ENCODE measurements at regions not wholly inside any gene's neighbourhood (a gene's known extent, or its start where the extent isn't known, plus 50 kb on each side); places are given as distances from the start of the nearest gene placed in this dataset.

DNA sequence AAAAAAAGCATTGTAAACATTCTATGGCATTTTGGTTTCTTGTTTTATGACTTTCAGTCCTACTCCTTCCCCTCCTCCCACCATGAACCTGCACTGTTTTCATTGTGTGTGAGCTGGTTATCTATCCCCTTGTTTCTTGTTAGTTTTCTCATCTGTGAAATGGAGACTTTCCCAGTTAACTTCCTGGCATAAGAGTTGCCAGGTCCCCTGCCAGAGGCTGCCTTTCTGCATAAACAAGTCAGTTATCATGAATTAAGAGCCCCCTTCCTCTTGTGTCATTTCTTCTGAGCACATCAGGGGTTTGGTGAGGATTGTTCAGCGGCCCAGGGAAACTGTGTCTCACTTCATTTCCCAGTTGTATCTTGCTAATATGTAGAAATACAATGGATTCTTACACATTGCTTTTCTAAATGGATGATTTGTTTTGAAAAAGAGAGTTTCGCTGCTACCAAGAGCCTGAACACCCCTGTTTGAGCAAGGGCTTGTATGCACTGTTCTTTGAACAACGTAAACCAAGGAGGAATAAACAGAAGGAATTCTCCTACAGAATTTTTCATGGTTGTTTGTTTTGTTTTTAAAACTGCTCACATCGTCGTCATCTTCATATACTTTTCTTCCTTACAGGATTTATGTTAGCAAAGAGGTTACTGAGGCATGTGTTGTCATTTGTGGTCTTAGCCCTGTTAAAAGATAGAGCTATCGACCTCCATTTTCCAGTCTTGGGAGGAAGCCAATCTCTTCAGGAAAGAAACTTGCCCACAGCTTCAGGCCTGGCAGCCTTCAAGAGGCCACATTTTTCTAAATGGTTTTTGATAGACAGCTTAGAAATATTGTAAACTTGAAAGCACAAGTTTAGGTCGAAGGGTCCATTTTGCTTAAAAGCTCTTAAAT lies 144.6 kb upstream of the IL12A start:
- H3K4me3 Mint-ChIP-seq: no peak overlapping the region
- no peaks in the 10 kb centered on the region for H3K4me1 Mint-ChIP-seq
- peaks cover 22% of the 10 kb centered on the region for H3K27me3 Mint-ChIP-seq
- ATAC-seq (replicated peaks): no peak
- no peaks in the 10 kb centered on the region for H3K9me3 Mint-ChIP-seq
- H3K27ac Mint-ChIP-seq: no peak overlapping the region
- H3K36me3 Mint-ChIP-seq (ENCODE audit: low read depth): no peaks in the 10 kb centered on the region

DNA sequence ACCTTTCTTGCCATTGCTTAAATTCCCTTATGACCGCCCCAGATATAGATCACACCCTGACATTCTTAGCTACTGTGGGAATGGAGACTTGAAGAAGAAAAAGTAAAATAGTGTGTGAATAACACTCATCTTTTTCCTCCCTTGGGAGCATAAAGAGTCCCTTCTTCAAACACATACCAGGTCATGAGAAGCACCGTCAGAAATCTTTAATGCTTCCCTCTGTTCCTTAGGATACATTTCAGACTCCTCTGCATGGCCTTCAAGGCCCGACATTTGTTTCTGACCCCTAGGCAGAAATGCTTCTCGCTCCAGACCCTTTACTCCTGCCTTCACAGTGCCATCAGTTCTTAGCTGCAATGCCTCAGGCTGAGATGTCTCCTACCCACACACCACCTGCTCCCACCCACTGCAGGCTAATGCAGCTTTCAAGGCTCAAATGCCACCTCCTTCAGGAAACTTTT lies 143.8 kb upstream of the IL12A start:
- H3K36me3 Mint-ChIP-seq (ENCODE audit: low read depth): no peaks in the 10 kb centered on the region
- H3K4me3 Mint-ChIP-seq: no peak overlapping the region
- H3K4me1 Mint-ChIP-seq: no peaks in the 10 kb centered on the region
- no peak overlapping the region for H3K27ac Mint-ChIP-seq
- H3K9me3 Mint-ChIP-seq: no peaks in the 10 kb centered on the region
- H3K27me3 Mint-ChIP-seq: peaks cover 22% of the 10 kb centered on the region
- ATAC-seq (replicated peaks): no peak

DNA sequence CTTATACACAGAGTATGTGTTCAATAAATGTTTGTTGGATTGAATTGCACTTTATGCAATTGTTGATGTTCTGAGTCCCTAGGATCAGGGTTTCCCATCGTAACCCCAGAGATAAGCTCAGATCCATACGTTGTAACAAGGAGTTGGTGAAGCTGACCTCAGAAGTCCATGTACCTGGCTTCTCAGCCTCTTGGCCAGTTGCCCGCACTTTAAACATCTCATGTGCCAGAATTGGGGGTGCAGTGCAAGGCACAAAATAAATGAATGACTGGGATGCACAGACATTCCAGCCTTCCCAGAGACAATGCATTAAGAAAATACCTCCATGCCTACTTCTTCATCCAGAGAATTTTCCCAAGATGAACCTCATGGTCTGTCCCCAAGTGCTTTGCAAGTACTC lies 142.9 kb upstream of the IL12A start:
- H3K4me3 Mint-ChIP-seq: no peak overlapping the region
- H3K27me3 Mint-ChIP-seq: peaks cover 22% of the 10 kb centered on the region
- no peaks in the 10 kb centered on the region for H3K36me3 Mint-ChIP-seq (ENCODE audit: low read depth)
- H3K27ac Mint-ChIP-seq: no peak overlapping the region
- no peak for ATAC-seq (replicated peaks)
- no peaks in the 10 kb centered on the region for H3K4me1 Mint-ChIP-seq
- H3K9me3 Mint-ChIP-seq: no peaks in the 10 kb centered on the region

DNA sequence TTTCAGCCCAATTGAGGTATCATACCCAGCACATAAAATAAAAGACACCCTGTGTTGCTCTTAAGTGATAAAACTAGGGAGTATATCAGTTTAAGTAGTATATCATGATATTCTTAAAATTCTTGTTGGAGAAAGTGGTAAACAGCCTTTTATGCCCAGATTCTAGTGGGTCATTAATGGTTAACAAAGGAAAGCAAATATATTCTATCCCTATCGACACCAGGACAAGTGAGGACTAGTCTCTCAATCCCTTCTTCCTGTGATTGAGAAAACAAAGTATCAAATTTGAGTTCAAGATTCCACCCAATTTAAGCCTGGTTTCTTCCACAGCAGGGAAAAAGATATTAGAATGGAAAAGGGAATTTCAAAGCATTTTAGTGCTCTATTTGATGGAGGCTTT lies 142.4 kb upstream of the IL12A start:
- Mint-ChIP-seq H3K27me3 (peaks cover 22% of the 10 kb centered on the region), H3K9me3 (no peaks in the 10 kb centered on the region), H3K4me3 (no peak overlapping the region), H3K27ac (no peak overlapping the region), H3K36me3 (ENCODE audit: low read depth) (no peaks in the 10 kb centered on the region), H3K4me1 (no peaks in the 10 kb centered on the region)
- ATAC-seq (replicated peaks): no peak

GRCh38 chr3:159848348-159849118 lies 140.1 kb upstream of the IL12A start:
- Mint-ChIP-seq H3K4me1 (no peaks in the 10 kb centered on the region), H3K4me3 (no peak overlapping the region), H3K27ac (no peak overlapping the region), H3K9me3 (no peaks in the 10 kb centered on the region), H3K36me3 (ENCODE audit: low read depth) (no peaks in the 10 kb centered on the region), H3K27me3 (peaks cover 27% of the 10 kb centered on the region)
- ATAC-seq (replicated peaks): no peak

DNA sequence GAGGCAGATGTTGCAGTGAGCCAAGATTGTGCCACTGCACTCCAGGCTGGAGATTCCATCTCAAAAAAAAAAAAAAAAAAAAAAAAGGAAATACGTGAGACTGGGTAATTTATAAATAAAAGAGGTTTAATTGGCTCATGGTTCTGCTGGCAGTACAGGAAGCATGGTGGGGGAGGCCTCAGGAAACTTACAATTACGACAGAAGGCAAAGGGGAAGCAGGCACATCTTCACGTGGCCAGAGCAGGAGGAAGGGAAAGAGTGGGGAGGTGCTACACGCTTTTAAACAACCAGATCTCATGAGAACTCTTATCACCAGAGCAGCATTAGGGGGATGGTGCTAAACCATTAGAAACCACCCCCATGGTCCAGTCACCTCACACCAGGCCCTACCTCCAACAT lies 138.2 kb upstream of the IL12A start:
- H3K9me3 Mint-ChIP-seq: no peaks in the 10 kb centered on the region
- H3K27ac Mint-ChIP-seq: no peak overlapping the region
- H3K4me1 Mint-ChIP-seq: no peaks in the 10 kb centered on the region
- peaks cover 17% of the 10 kb centered on the region for H3K27me3 Mint-ChIP-seq
- ATAC-seq (replicated peaks): no peak
- H3K4me3 Mint-ChIP-seq: no peak overlapping the region
- H3K36me3 Mint-ChIP-seq (ENCODE audit: low read depth): no peaks in the 10 kb centered on the region

DNA sequence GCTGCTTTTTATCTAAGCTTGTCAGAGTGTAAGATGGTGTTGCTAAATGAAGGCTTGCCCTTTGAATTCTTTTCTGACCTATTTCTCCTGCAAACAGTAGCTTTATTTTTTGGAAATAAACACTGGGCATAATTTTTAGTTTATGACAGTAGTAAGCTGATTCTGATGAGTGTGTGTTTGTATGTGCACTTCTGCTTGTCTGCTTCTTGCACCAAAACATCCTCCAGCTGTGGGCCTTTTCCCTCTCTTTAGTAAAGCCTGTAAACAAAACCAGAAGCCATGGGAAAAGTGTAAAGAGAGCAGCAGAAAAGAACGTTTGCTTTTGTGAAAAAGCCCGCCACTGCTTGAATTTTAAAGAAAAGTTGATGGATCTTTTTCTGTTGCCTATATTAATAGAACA lies 136.4 kb upstream of the IL12A start:
- Mint-ChIP-seq H3K36me3 (ENCODE audit: low read depth) (no peaks in the 10 kb centered on the region), H3K4me3 (no peak overlapping the region), H3K27ac (no peak overlapping the region), H3K9me3 (no peaks in the 10 kb centered on the region), H3K27me3 (peaks cover 24% of the 10 kb centered on the region), H3K4me1 (no peaks in the 10 kb centered on the region)
- no peak for ATAC-seq (replicated peaks)

DNA sequence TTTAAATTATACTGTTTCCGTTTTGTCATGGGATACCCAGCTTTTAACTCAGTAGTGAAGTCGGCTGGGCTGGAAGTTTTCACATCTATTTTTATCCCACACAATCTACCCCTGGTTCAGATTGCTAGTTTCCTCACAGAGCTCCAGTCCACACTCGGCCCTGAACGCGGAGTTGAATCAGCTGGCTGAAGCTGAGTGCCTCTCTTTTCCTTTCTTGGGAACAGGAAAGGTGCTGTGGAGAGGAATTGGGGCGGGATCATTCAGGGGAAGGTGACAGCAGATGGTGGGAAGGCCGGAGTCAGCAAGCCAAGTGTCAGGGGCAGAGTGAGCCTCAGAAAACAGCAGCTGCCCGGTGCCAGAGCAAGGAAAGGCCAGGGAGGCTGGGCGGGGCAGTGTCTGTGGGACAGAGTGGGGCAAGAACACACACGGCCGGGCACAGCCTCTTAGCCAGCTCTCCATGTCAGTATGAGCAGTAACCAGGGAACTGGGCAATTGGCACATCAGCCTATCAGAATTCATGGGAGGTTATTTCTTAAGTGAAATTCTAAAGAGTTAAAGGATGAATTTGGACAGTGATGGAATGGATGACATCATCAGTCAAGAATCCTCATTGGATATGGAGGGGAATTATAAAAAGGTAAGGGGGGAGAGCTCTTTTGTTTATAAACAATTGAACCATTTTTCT lies 135.7 kb upstream of the IL12A start:
- Mint-ChIP-seq H3K36me3 (ENCODE audit: low read depth) (no peaks in the 10 kb centered on the region), H3K4me1 (no peaks in the 10 kb centered on the region), H3K9me3 (no peaks in the 10 kb centered on the region), H3K4me3 (no peak overlapping the region), H3K27me3 (peaks cover 28% of the 10 kb centered on the region), H3K27ac (no peak overlapping the region)
- no peak for ATAC-seq (replicated peaks)

- Mint-ChIP-seq H3K4me1 (no peaks in the 10 kb centered on the region), H3K36me3 (ENCODE audit: low read depth) (no peaks in the 10 kb centered on the region), H3K27ac (no peak overlapping the region), H3K4me3 (no peak overlapping the region), H3K9me3 (no peaks in the 10 kb centered on the region), H3K27me3 (peaks cover 28% of the 10 kb centered on the region)
- no peak for ATAC-seq (replicated peaks)
These were observed 135.2 kb upstream of the IL12A start for GRCh38 chr3:159853506-159853864.

DNA sequence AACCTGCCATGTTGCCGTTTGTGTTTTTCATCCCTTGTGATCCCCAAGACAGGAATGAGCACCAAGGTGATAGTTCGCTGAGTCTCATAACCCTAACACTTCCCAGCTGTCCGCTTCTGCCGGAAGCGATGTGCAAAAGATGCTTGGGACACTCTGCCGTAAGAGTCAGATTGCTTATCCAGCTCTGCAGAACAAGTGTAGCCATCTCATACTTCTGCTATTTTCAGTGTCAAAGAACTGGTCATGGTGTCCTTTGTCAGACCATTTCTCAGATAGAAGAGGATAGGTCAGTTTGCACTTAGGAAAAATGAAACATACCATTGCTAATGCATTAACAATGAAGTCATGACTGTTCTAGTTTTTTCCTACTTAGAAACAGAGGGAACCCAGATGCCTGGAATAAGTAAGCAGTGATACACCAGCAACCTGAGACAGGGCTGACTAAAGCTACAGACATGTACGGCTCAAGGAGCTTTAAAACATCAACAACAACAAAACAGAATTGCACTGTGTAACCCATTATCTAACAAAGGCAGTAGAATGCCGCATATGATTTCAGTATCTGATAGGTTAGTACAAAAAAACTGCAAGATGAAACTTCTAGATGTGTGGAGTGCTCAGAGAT lies 134.0 kb upstream of the IL12A start:
- Mint-ChIP-seq H3K36me3 (ENCODE audit: low read depth) (no peaks in the 10 kb centered on the region), H3K27me3 (peaks cover 31% of the 10 kb centered on the region), H3K4me3 (no peak overlapping the region), H3K27ac (no peak overlapping the region), H3K4me1 (no peaks in the 10 kb centered on the region), H3K9me3 (no peaks in the 10 kb centered on the region)
- no peak for ATAC-seq (replicated peaks)

DNA sequence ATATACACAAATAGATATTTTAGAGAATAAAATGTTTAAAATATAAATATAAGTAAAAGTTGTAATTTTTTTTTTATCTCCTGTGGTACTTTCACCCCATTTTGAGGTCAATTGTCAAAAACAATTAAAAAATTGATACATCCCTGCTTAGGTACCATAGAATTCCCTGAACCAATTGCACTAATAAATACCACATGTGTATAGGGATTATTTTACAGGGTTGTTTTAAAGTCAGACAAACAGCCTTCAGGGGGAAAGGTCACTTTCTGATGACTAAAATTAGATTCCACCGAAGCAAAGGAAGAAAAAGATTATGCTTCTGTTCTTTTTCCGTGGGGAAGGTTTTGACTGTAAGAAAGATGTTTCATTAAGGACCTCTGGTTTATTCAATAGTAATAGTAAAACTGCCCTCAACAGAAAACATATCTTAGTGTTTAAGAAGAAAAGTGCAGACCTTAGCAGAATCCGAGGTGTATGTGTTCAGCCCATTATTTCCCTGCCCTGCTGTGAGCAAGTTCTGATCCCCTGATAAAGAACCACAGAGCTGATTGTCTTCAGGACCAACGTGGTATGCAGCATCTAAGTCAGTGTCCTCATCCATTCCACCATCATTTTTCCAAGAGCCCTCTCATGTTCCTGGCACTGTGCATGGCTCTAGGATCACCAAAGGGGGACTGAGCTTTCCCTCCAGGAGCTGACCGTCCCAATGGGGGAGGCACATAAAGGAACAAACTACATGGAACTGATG lies 132.9 kb upstream of the IL12A start:
- H3K36me3 Mint-ChIP-seq (ENCODE audit: low read depth): no peaks in the 10 kb centered on the region
- ATAC-seq (replicated peaks): no peak
- H3K4me3 Mint-ChIP-seq: no peak overlapping the region
- peaks cover 34% of the 10 kb centered on the region for H3K27me3 Mint-ChIP-seq
- no peak overlapping the region for H3K27ac Mint-ChIP-seq
- no peaks in the 10 kb centered on the region for H3K4me1 Mint-ChIP-seq
- no peaks in the 10 kb centered on the region for H3K9me3 Mint-ChIP-seq

GRCh38 chr3:159856590-159857104 lies 132.0 kb upstream of the IL12A start:
- no peaks in the 10 kb centered on the region for H3K9me3 Mint-ChIP-seq
- H3K27me3 Mint-ChIP-seq: peaks cover 37% of the 10 kb centered on the region
- H3K27ac Mint-ChIP-seq: no peak overlapping the region
- no peaks in the 10 kb centered on the region for H3K36me3 Mint-ChIP-seq (ENCODE audit: low read depth)
- H3K4me1 Mint-ChIP-seq: no peaks in the 10 kb centered on the region
- no peak for ATAC-seq (replicated peaks)
- no peak overlapping the region for H3K4me3 Mint-ChIP-seq

- Mint-ChIP-seq H3K36me3 (ENCODE audit: low read depth) (no peaks in the 10 kb centered on the region), H3K27ac (no peak overlapping the region), H3K4me1 (no peaks in the 10 kb centered on the region), H3K9me3 (no peaks in the 10 kb centered on the region), H3K27me3 (peaks cover 32% of the 10 kb centered on the region), H3K4me3 (no peak overlapping the region)
- ATAC-seq (replicated peaks): no peak
These were observed 130.8 kb upstream of the IL12A start for GRCh38 chr3:159857840-159858239.

DNA sequence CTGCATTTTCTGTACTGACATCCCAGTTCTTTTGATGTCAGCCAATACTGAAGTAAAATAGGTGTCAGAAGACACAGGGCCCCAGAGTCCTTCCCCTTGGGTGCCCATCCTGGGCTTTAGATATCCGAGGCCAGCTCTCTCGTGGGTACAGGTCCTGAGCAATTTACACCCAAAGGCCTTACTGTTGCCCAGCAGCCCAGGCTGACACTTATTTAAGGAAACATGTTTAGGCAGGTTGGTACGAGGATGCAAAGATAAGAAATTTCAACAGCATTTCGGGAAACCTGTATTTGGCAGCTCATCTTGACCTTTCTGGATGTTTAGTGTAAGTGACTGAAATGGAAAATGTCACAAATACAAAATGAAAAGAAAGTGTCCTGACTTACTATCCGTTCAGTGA lies 130.0 kb upstream of the IL12A start:
- ATAC-seq (replicated peaks): no peak
- peaks cover 27% of the 10 kb centered on the region for H3K27me3 Mint-ChIP-seq
- H3K4me3 Mint-ChIP-seq: no peak overlapping the region
- H3K9me3 Mint-ChIP-seq: no peaks in the 10 kb centered on the region
- H3K36me3 Mint-ChIP-seq (ENCODE audit: low read depth): no peaks in the 10 kb centered on the region
- no peak overlapping the region for H3K27ac Mint-ChIP-seq
- no peaks in the 10 kb centered on the region for H3K4me1 Mint-ChIP-seq
